PC-3 (cell line): ENCODE measurements at regions not wholly inside any gene's neighbourhood (a gene's known extent, or its start where the extent isn't known, plus 50 kb on each side); places are given as distances from the start of the nearest gene placed in this dataset.

ENCODE experiments used
- ATAC-seq: fragments of 200-7000 bp; cut with Tn5 transposase; 2 replicates; pipeline ENCODE4 v1.9.1; 2020; ENCODE audit warnings: mild to moderate bottlenecking, moderate library complexity
- BruUV-seq: library from RNA; stranded (reverse); fragments of 400-500 nt; replicated peaks from 2 replicates; lab custom pipeline; 2021; lab: Mats Ljungman, UMichigan
- CTCF ChIA-PET: fragments of 300-600 bp; sonication (Branson Sonifier 250); formaldehyde crosslinking; loops from one replicate; lab custom pipeline; 2022; ENCODE audit warnings: antibody characterized with exemption; lab: Charles Lee
- POLR2A ChIA-PET: fragments of 300-600 bp; sonication (Branson Sonifier 250); formaldehyde crosslinking; loops from one replicate; lab custom pipeline; 2022; ENCODE audit warnings: antibody characterized with exemption; ENCODE audit not compliant: unreplicated experiment; lab: Charles Lee
- DNase-seq: peaks from one replicate; pipeline ENCODE4 v3.0.0-alpha.2; 2015
- H2AFZ ChIP-seq: fragments of 300-600 bp; sonication (generic); 2 replicates; pipeline ENCODE4 v1.6.0; 2016; ENCODE audit warnings: antibody characterized with exemption, low read length
- H3F3A ChIP-seq: fragments of 300-600 bp; sonication (generic); one replicate; pipeline ENCODE4 v1.6.0; 2017; ENCODE audit warnings: antibody characterized with exemption, low read length, control low read depth, mild to moderate bottlenecking; ENCODE audit not compliant: unreplicated experiment
- H3K27ac ChIP-seq: fragments of 300-600 bp; sonication (generic); 2 replicates; pipeline ENCODE4 v1.5.1; 2016; ENCODE audit warnings: mild to moderate bottlenecking, low read length
- H3K27me3 ChIP-seq: fragments of 300-600 bp; sonication (generic); 2 replicates; pipeline ENCODE4 v1.6.1; 2016; ENCODE audit warnings: low read length, mixed read lengths
- H3K36me3 ChIP-seq: fragments of 300-600 bp; sonication (generic); 2 replicates; pipeline ENCODE4 v1.6.1; 2016; ENCODE audit warnings: low read depth, mixed run types, low read length, mixed read lengths
- H3K4me1 ChIP-seq: fragments of 300-600 bp; sonication (generic); 2 replicates; pipeline ENCODE4 v1.5.1; 2016; ENCODE audit warnings: low read length; ENCODE audit not compliant: insufficient read depth
- H3K4me2 ChIP-seq: fragments of 300-600 bp; sonication (generic); 2 replicates; pipeline ENCODE4 v1.6.0; 2016; ENCODE audit warnings: low read length
- H3K4me3 ChIP-seq: fragments of 300-600 bp; sonication (generic); 2 replicates; pipeline ENCODE4 v1.5.1; 2016; ENCODE audit warnings: mild to moderate bottlenecking, low read length, mixed read lengths
- H3K79me2 ChIP-seq: fragments of 300-600 bp; sonication (generic); 2 replicates; pipeline ENCODE4 v1.6.1; 2017; ENCODE audit warnings: low read length, mixed read lengths
- H3K9ac ChIP-seq: fragments of 300-600 bp; sonication (generic); 2 replicates; pipeline ENCODE4 v1.6.0; 2016; ENCODE audit warnings: mild to moderate bottlenecking, low read length
- H3K9me2 ChIP-seq: fragments of 300-600 bp; sonication (generic); replicated peaks from 2 replicates; pipeline ENCODE4 v1.6.1; 2016; ENCODE audit warnings: mixed run types, low read length, mixed read lengths
- H3K9me3 ChIP-seq: fragments of 300-600 bp; sonication (generic); 2 replicates; pipeline ENCODE4 v1.6.1; 2016; ENCODE audit warnings: low read length, mixed read lengths
- H4K20me1 ChIP-seq: fragments of 300-600 bp; sonication (generic); 2 replicates; pipeline ENCODE4 v1.6.1; 2016; ENCODE audit warnings: low read length, mixed read lengths
- CTCF ChIP-seq: fragments of 300-600 bp; sonication (generic); conservative IDR thresholded peaks from 2 replicates; pipeline ENCODE4 v1.5.1; 2017; ENCODE audit warnings: antibody characterized with exemption, low read depth, mild to moderate bottlenecking, low read length
- EZH2 ChIP-seq: fragments of 300-600 bp; sonication (generic); IDR thresholded peaks from one replicate; pipeline ENCODE4 v1.6.1; 2017; ENCODE audit warnings: antibody characterized with exemption, mild to moderate bottlenecking, low read length; ENCODE audit not compliant: unreplicated experiment
- EZH2phosphoT487 ChIP-seq: fragments of 300-600 bp; sonication (generic); IDR thresholded peaks from 2 replicates; pipeline ENCODE4 v1.6.1; 2018; ENCODE audit warnings: mild to moderate bottlenecking, antibody characterized with exemption, low read length, borderline replicate concordance
- intact Hi-C: fragments of 100-400 bp; cut with micrococcal nuclease; formaldehyde crosslinking; loops from 2 replicates; pipeline ENCODE4 v1.9.0; 2023

GRCh38 chr17:22470411-22471175, 778.3 kb downstream of the KCNJ18 start:
- Histone ChIP-seq H3K27ac (no peak overlapping the region), H3K9me3 (peaks cover 15% of the 10 kb centered on the region; the same call in 1 of the 2 replicates), H3F3A (no peaks in the 10 kb centered on the region), H3K4me3 (no peak overlapping the region), H4K20me1 (no peaks in the 10 kb centered on the region), H3K4me2 (no peak overlapping the region), H3K36me3 (no peaks in the 10 kb centered on the region), H2AFZ (no peak overlapping the region), H3K9ac (no peak overlapping the region), H3K79me2 (no peaks in the 10 kb centered on the region), H3K4me1 (no peaks in the 10 kb centered on the region), H3K27me3 (no peaks in the 10 kb centered on the region), H3K9me2 (no peaks in the 10 kb centered on the region)
- ChIA-PET CTCF (no interaction called here), POLR2A (no interaction called here)
- BruUV-seq, result no TSS peak
- intact Hi-C loops, result no loop called here
- TF ChIP-seq CTCF (no peak), EZH2 (no peak), EZH2phosphoT487 (no peak)
- ATAC-seq (no peak), DNase-seq (no peak)

- ChIA-PET POLR2A (no interaction called here), CTCF (no interaction called here)
- H3K4me2 ChIP-seq, result no peak overlapping the region
- no peak overlapping the region for H3K9ac ChIP-seq
- no peaks in the 10 kb centered on the region for H3F3A ChIP-seq
- H3K79me2 ChIP-seq, result no peaks in the 10 kb centered on the region
- no TSS peak for BruUV-seq
- H3K9me3 ChIP-seq, result no peaks in the 10 kb centered on the region
- DNase-seq, result no peak
- ATAC-seq, result no peak
- no peaks in the 10 kb centered on the region for H3K4me1 ChIP-seq
- no peak overlapping the region for H3K4me3 ChIP-seq
- H3K27ac ChIP-seq, result no peak overlapping the region
- intact Hi-C loops, result no loop called here
- H3K9me2 ChIP-seq, result no peaks in the 10 kb centered on the region
- TF ChIP-seq EZH2 (no peak), EZH2phosphoT487 (no peak), CTCF (no peak)
- no peaks in the 10 kb centered on the region for H3K36me3 ChIP-seq
- no peaks in the 10 kb centered on the region for H3K27me3 ChIP-seq
- H4K20me1 ChIP-seq, result no peaks in the 10 kb centered on the region
- no peak overlapping the region for H2AFZ ChIP-seq
Observed at GRCh38 chr17:22484826-22485225, 792.5 kb downstream of the KCNJ18 start.

GRCh38 chr17:22490399-22490798, 798.1 kb downstream of the KCNJ18 start:
- DNase-seq (no peak), ATAC-seq (no peak)
- no peaks in the 10 kb centered on the region for H3K79me2 ChIP-seq
- H4K20me1 ChIP-seq, result no peaks in the 10 kb centered on the region
- no peaks in the 10 kb centered on the region for H3K9me3 ChIP-seq
- no TSS peak for BruUV-seq
- H3K4me3 ChIP-seq, result no peak overlapping the region
- no peaks in the 10 kb centered on the region for H3K36me3 ChIP-seq
- no peaks in the 10 kb centered on the region for H3K4me1 ChIP-seq
- no peaks in the 10 kb centered on the region for H3K27me3 ChIP-seq
- CTCF ChIA-PET, result no interaction called here
- H3K4me2 ChIP-seq, result no peak overlapping the region
- H2AFZ ChIP-seq, result no peak overlapping the region
- no peak overlapping the region for H3K9ac ChIP-seq
- H3K9me2 ChIP-seq, result no peaks in the 10 kb centered on the region
- H3K27ac ChIP-seq, result no peak overlapping the region
- TF ChIP-seq EZH2phosphoT487 (no peak), CTCF (no peak), EZH2 (no peak)
- intact Hi-C loops, result no loop called here
- no peaks in the 10 kb centered on the region for H3F3A ChIP-seq
- POLR2A ChIA-PET, result no interaction called here
